Adrenal gland (tissue), 5 donors: ENCODE measurements at regions not wholly inside any gene's neighbourhood (a gene's known extent, or its start where the extent isn't known, plus 50 kb on each side); places are given as distances from the start of the nearest gene placed in this dataset.

Source experiments
- CTCF ChIP-seq, 6 experiments: fragments of 450-650 bp in 4 of 6; fragments of 200-600 bp in 2 of 6; sonication (generic) in 1 of 6; IDR thresholded peaks; 1 replicate in 5 of 6; 2 replicates in 1 of 6; pipeline versions ENCODE4 v1.5.1 to v1.8.0; 2016 to 2021; ENCODE audit warnings: antibody characterized with exemption in 6 of 6, mild to moderate bottlenecking in 2 of 6, moderate library complexity in 1 of 6
- POLR2A ChIP-seq, 2 donors: fragments of 450-650 bp; IDR thresholded peaks; one replicate each; pipeline ENCODE4 v1.6.1; 2017; ENCODE audit warnings: antibody characterized with exemption in 2 of 2, mild to moderate bottlenecking in 2 of 2, moderate library complexity in 1 of 2
- donor health status: DM: no; HTN: no; CAD: no.

- no peak for TF ChIP-seq CTCF (IDR thresholded peaks at IDR 0.05)
- TF ChIP-seq POLR2A (IDR thresholded peaks at IDR 0.05) = no peak
Measured at GRCh38 chr2:6590442-6590841, 275.3 kb downstream of the CMPK2 start.
